ENCODE measurements at regions not wholly inside any gene's neighbourhood (a gene's known extent, or its start where the extent isn't known, plus 50 kb on each side); places are given as distances from the start of the nearest gene placed in this dataset.

GRCh38 chr6:150733726-150734125 is 131.8 kb upstream of the MTHFD1L start:
- no peak for DNase-seq
- H3K9me3 Mint-ChIP-seq = no peaks in the 10 kb centered on the region
- no peaks in the 10 kb centered on the region for H3K36me3 Mint-ChIP-seq
- no peaks in the 10 kb centered on the region for H3K4me1 Mint-ChIP-seq
- H3K4me3 Mint-ChIP-seq = no peak overlapping the region
- H3K27ac Mint-ChIP-seq = no peak overlapping the region
- no peaks in the 10 kb centered on the region for H3K27me3 Mint-ChIP-seq

GRCh38 chr6:150734235-150734634 is 131.3 kb upstream of the MTHFD1L start:
- Mint-ChIP-seq H3K4me1 (no peaks in the 10 kb centered on the region), H3K27me3 (no peaks in the 10 kb centered on the region), H3K4me3 (no peak overlapping the region), H3K27ac (no peak overlapping the region), H3K9me3 (no peaks in the 10 kb centered on the region), H3K36me3 (no peaks in the 10 kb centered on the region)
- no peak for DNase-seq

GRCh38 chr6:150735341-150735851 is 130.1 kb upstream of the MTHFD1L start:
- Mint-ChIP-seq H3K27me3 (no peaks in the 10 kb centered on the region), H3K27ac (no peak overlapping the region), H3K4me3 (no peak overlapping the region), H3K36me3 (no peaks in the 10 kb centered on the region), H3K4me1 (no peaks in the 10 kb centered on the region), H3K9me3 (no peaks in the 10 kb centered on the region)
- no peak for DNase-seq

GRCh38 chr6:150738092-150738629 is 127.3 kb upstream of the MTHFD1L start:
- no peak for DNase-seq
- Mint-ChIP-seq H3K4me3 (no peak overlapping the region), H3K27ac (no peak overlapping the region), H3K27me3 (peaks cover 9% of the 10 kb centered on the region), H3K36me3 (no peaks in the 10 kb centered on the region), H3K4me1 (peaks cover 4% of the 10 kb centered on the region), H3K9me3 (no peaks in the 10 kb centered on the region)

GRCh38 chr6:150739711-150740349 is 125.7 kb upstream of the MTHFD1L start:
- H3K9me3 Mint-ChIP-seq = no peaks in the 10 kb centered on the region
- no peak overlapping the region for H3K4me3 Mint-ChIP-seq
- H3K27ac Mint-ChIP-seq = no peak overlapping the region
- H3K4me1 Mint-ChIP-seq = peaks cover 4% of the 10 kb centered on the region
- H3K36me3 Mint-ChIP-seq = no peaks in the 10 kb centered on the region
- peaks cover 9% of the 10 kb centered on the region for H3K27me3 Mint-ChIP-seq
- no peak for DNase-seq

GRCh38 chr6:150740453-150740852 is 125.0 kb upstream of the MTHFD1L start:
- DNase-seq = no peak
- no peaks in the 10 kb centered on the region for H3K9me3 Mint-ChIP-seq
- H3K27ac Mint-ChIP-seq = no peak overlapping the region
- no peak overlapping the region for H3K4me3 Mint-ChIP-seq
- H3K36me3 Mint-ChIP-seq = no peaks in the 10 kb centered on the region
- peaks cover 4% of the 10 kb centered on the region for H3K4me1 Mint-ChIP-seq
- H3K27me3 Mint-ChIP-seq = peaks cover 9% of the 10 kb centered on the region

- peaks cover 4% of the 10 kb centered on the region for H3K4me1 Mint-ChIP-seq
- H3K27me3 Mint-ChIP-seq = peaks cover 15% of the 10 kb centered on the region
- H3K9me3 Mint-ChIP-seq = no peaks in the 10 kb centered on the region
- H3K27ac Mint-ChIP-seq = no peak overlapping the region
- H3K36me3 Mint-ChIP-seq = no peaks in the 10 kb centered on the region
- no peak for DNase-seq
- no peak overlapping the region for H3K4me3 Mint-ChIP-seq
Measured at GRCh38 chr6:150741633-150742200, 123.8 kb upstream of the MTHFD1L start.

- no peak for DNase-seq
- Mint-ChIP-seq H3K4me1 (peaks cover 4% of the 10 kb centered on the region), H3K9me3 (no peaks in the 10 kb centered on the region), H3K36me3 (no peaks in the 10 kb centered on the region), H3K27ac (no peak overlapping the region), H3K27me3 (peaks cover 15% of the 10 kb centered on the region), H3K4me3 (no peak overlapping the region)
Measured at GRCh38 chr6:150744522-150745260, 120.8 kb upstream of the MTHFD1L start.

- peaks cover 4% of the 10 kb centered on the region for H3K4me1 Mint-ChIP-seq
- no peaks in the 10 kb centered on the region for H3K9me3 Mint-ChIP-seq
- no peaks in the 10 kb centered on the region for H3K36me3 Mint-ChIP-seq
- peaks cover 15% of the 10 kb centered on the region for H3K27me3 Mint-ChIP-seq
- H3K27ac Mint-ChIP-seq = no peak overlapping the region
- no peak for DNase-seq
- H3K4me3 Mint-ChIP-seq = no peak overlapping the region
Measured at GRCh38 chr6:150745896-150746295, 119.6 kb upstream of the MTHFD1L start.

GRCh38 chr6:150747155-150747554 is 118.3 kb upstream of the MTHFD1L start:
- no peak overlapping the region for H3K27ac Mint-ChIP-seq
- H3K4me1 Mint-ChIP-seq = no peaks in the 10 kb centered on the region
- peaks cover 10% of the 10 kb centered on the region for H3K27me3 Mint-ChIP-seq
- no peak for DNase-seq
- no peaks in the 10 kb centered on the region for H3K36me3 Mint-ChIP-seq
- H3K9me3 Mint-ChIP-seq = no peaks in the 10 kb centered on the region
- no peak overlapping the region for H3K4me3 Mint-ChIP-seq

GRCh38 chr6:150749091-150749670 is 116.3 kb upstream of the MTHFD1L start:
- peaks cover 6% of the 10 kb centered on the region for H3K27me3 Mint-ChIP-seq
- H3K4me3 Mint-ChIP-seq = no peak overlapping the region
- H3K9me3 Mint-ChIP-seq = no peaks in the 10 kb centered on the region
- no peak overlapping the region for H3K27ac Mint-ChIP-seq
- no peak for DNase-seq
- H3K36me3 Mint-ChIP-seq = no peaks in the 10 kb centered on the region
- H3K4me1 Mint-ChIP-seq = no peaks in the 10 kb centered on the region

- Mint-ChIP-seq H3K4me3 (no peak overlapping the region), H3K9me3 (no peaks in the 10 kb centered on the region), H3K27me3 (peaks cover 3% of the 10 kb centered on the region), H3K4me1 (no peaks in the 10 kb centered on the region), H3K27ac (no peak overlapping the region), H3K36me3 (no peaks in the 10 kb centered on the region)
- DNase-seq = no peak
Measured at GRCh38 chr6:150751296-150751695, 114.2 kb upstream of the MTHFD1L start.

- Mint-ChIP-seq H3K27ac (no peak overlapping the region), H3K4me1 (no peaks in the 10 kb centered on the region), H3K36me3 (no peaks in the 10 kb centered on the region), H3K27me3 (no peaks in the 10 kb centered on the region), H3K9me3 (no peaks in the 10 kb centered on the region), H3K4me3 (no peak overlapping the region)
- DNase-seq = no peak
Measured at GRCh38 chr6:150752409-150752808, 113.1 kb upstream of the MTHFD1L start.

GRCh38 chr6:150753371-150754064 is 112.0 kb upstream of the MTHFD1L start:
- no peak overlapping the region for H3K27ac Mint-ChIP-seq
- no peaks in the 10 kb centered on the region for H3K27me3 Mint-ChIP-seq
- H3K36me3 Mint-ChIP-seq = no peaks in the 10 kb centered on the region
- no peak overlapping the region for H3K4me3 Mint-ChIP-seq
- no peak for DNase-seq
- H3K9me3 Mint-ChIP-seq = no peaks in the 10 kb centered on the region
- no peaks in the 10 kb centered on the region for H3K4me1 Mint-ChIP-seq

- H3K27ac Mint-ChIP-seq = no peak overlapping the region
- no peaks in the 10 kb centered on the region for H3K36me3 Mint-ChIP-seq
- DNase-seq = no peak
- no peak overlapping the region for H3K4me3 Mint-ChIP-seq
- no peaks in the 10 kb centered on the region for H3K4me1 Mint-ChIP-seq
- H3K27me3 Mint-ChIP-seq = no peaks in the 10 kb centered on the region
- H3K9me3 Mint-ChIP-seq = no peaks in the 10 kb centered on the region
Measured at GRCh38 chr6:150755042-150755441, 110.5 kb upstream of the MTHFD1L start.
